Astrocyte of the spinal cord (primary cell): ENCODE measurements at regions not wholly inside any gene's neighbourhood (a gene's known extent, or its start where the extent isn't known, plus 50 kb on each side); places are given as distances from the start of the nearest gene placed in this dataset.

Experiments used
- DNase-seq: peaks from one replicate; pipeline ENCODE4 v3.0.0; 2011; ENCODE audit warnings: low read depth, low spot score
- H3K4me3 ChIP-seq: 2 replicates; pipeline ENCODE4 v1.5.1; 2011; ENCODE audit warnings: low read depth, mild to moderate bottlenecking, low read length, moderate library complexity
- CTCF ChIP-seq: IDR thresholded peaks from 2 replicates; pipeline ENCODE4 v1.5.1; 2012; ENCODE audit warnings: low read depth, mild to moderate bottlenecking, low read length, inconsistent platforms
- in situ Hi-C: cut with HindIII; loops from 2 replicates; pipeline ENCODE4 v1.10.0; 2017; ENCODE audit warnings: low sequenced_read_pairs

DNA sequence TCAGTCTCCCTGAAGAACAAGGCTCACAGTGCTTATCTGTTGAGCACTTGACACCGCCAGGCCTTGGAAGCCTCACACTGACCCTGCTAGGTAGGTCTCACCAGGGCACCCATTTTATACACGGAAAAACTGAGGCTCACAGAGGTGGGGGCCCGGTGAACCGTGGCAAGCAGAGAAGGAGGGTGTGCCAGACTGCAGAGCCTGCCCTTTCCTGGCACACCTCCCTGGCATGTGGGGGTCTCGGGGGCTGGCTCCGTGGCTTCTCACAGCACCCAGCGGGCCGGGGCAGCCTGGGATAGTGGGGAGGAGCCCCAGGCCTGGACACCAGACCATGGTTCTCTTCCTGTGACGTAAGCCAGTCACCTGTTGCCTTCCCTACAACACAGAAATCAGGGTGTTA is 53.7 kb upstream of the IER5L start:
- DNase-seq: no peak
- TF ChIP-seq CTCF: no peak
- no peak overlapping the region for H3K4me3 ChIP-seq
- in situ Hi-C loops: no loop called here

DNA sequence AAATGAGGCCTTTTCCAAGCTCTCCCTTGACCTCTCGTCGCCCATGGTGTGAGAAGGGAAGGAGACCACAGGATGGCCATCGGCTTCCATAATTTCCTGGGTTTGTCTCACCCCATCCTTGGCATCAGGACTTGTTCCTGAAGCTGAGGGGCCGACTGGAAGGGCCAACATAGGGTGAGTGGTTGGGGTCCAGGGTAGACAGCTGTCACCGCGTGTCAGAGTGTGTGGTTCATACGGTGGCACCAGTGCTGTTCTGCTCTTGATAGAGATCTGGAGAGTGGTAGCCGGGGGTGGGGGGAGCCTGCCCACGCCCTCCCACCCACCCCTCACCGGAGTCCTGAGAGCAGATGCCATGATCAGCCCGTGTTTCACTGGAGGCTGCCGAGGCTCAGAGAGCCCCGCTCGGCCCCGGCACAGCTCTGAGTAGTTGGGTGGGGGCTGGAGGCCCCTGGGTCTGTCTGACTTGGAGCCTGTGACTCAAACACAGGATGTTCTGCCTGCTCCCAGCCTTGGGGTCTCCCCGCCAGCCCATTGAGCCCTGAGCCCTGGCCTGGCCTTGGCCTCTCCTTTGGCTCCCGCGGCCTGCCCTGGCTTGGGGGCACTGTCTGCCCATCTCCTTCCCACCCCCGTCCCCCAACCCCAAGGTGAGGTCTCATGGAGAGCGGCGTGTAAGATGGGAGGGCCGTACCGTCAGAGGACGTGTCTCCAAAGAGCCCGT is 53.1 kb upstream of the IER5L start:
- no peak for DNase-seq
- no peak overlapping the region for H3K4me3 ChIP-seq
- no peak for TF ChIP-seq CTCF
- in situ Hi-C loops: no loop called here

- DNase-seq: no peak
- H3K4me3 ChIP-seq: no peak overlapping the region
- in situ Hi-C loops: no loop called here
- no peak for TF ChIP-seq CTCF
Measured at GRCh38 chr9:129230302-129230701, 52.2 kb upstream of the IER5L start.
